ENCODE measurements at regions not wholly inside any gene's neighbourhood (a gene's known extent, or its start where the extent isn't known, plus 50 kb on each side); places are given as distances from the start of the nearest gene placed in this dataset.

GRCh38 chr13:105902396-105902795 lies 633.1 kb downstream of the EFNB2 start:
- Histone ChIP-seq H3K27ac (ENCODE audit: low read depth, low read length) (no peak overlapping the region), H3K36me3 (ENCODE audit: control insufficient read depth, insufficient read depth, low read length) (no peaks in the 10 kb centered on the region), H3K4me3 (ENCODE audit: low read length) (no peak overlapping the region), H3K9ac (ENCODE audit: extremely low read depth, low read length, poor library complexity, severe bottlenecking) (no peak overlapping the region), H3K9me3 (ENCODE audit: control insufficient read depth, low read length) (no peaks in the 10 kb centered on the region), H3K4me1 (ENCODE audit: control insufficient read depth, insufficient read depth, low read length) (no peaks in the 10 kb centered on the region), H3K27me3 (ENCODE audit: control insufficient read depth, insufficient read depth, low read length, poor library complexity, severe bottlenecking) (no peaks in the 10 kb centered on the region)
- Mint-ChIP-seq H3K9me3 (no peaks in the 10 kb centered on the region), H3K27me3 (ENCODE audit: insufficient read depth) (no peaks in the 10 kb centered on the region), H3K4me3 (no peak overlapping the region), H3K27ac (no peak overlapping the region), H3K4me1 (no peaks in the 10 kb centered on the region), H3K36me3 (ENCODE audit: low read depth) (no peaks in the 10 kb centered on the region)
- no peak for TF ChIP-seq CTCF (conservative IDR thresholded peaks at IDR 0.05)
- WGBS, 2 experiments (ENCODE audit: insufficient coverage in 1 of 2, insufficient read length in 1 of 2) = 85% methylated on average over 2 of the region's 2 CpGs; no CpG with 5 or more reads in 1 of the 2 experiments
- no peak for DNase-seq

DNA sequence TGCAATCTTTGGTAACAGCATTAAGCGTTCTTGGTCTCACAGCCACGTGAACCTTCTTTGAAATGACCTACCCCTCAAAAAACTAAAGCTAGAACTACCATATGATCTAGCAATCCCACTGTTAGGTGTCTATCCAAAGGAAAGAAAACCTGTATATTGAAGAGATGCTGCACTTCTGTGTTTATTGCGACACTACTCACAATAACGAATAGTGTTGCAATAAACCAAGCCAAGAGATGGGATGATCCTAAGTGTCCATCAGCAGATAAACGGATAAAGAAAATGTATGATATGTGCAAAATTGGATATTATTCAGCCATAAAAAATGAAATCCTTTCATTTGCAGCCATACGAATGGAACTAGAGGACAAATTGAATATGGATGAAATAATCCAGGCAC lies 637.9 kb downstream of the EFNB2 start:
- Histone ChIP-seq H3K27ac (ENCODE audit: low read depth, low read length) (no peak overlapping the region), H3K27me3 (ENCODE audit: control insufficient read depth, insufficient read depth, low read length, poor library complexity, severe bottlenecking) (no peaks in the 10 kb centered on the region), H3K4me1 (ENCODE audit: control insufficient read depth, insufficient read depth, low read length) (no peaks in the 10 kb centered on the region), H3K36me3 (ENCODE audit: control insufficient read depth, insufficient read depth, low read length) (no peaks in the 10 kb centered on the region), H3K9ac (ENCODE audit: extremely low read depth, low read length, poor library complexity, severe bottlenecking) (no peak overlapping the region), H3K4me3 (ENCODE audit: low read length) (no peak overlapping the region), H3K9me3 (ENCODE audit: control insufficient read depth, low read length) (no peaks in the 10 kb centered on the region)
- H3K36me3 Mint-ChIP-seq (ENCODE audit: low read depth) = no peaks in the 10 kb centered on the region
- H3K4me3 Mint-ChIP-seq = no peak overlapping the region
- 94 to 98% methylated on average over 4 to 6 of the region's 6 CpGs for WGBS, 2 experiments (ENCODE audit: insufficient coverage in 1 of 2, insufficient read length in 1 of 2)
- TF ChIP-seq CTCF (conservative IDR thresholded peaks at IDR 0.05) = no peak
- no peaks in the 10 kb centered on the region for H3K27me3 Mint-ChIP-seq (ENCODE audit: insufficient read depth)
- H3K9me3 Mint-ChIP-seq = no peaks in the 10 kb centered on the region
- no peak for DNase-seq
- H3K4me1 Mint-ChIP-seq = peaks cover 8% of the 10 kb centered on the region
- H3K27ac Mint-ChIP-seq = no peak overlapping the region

DNA sequence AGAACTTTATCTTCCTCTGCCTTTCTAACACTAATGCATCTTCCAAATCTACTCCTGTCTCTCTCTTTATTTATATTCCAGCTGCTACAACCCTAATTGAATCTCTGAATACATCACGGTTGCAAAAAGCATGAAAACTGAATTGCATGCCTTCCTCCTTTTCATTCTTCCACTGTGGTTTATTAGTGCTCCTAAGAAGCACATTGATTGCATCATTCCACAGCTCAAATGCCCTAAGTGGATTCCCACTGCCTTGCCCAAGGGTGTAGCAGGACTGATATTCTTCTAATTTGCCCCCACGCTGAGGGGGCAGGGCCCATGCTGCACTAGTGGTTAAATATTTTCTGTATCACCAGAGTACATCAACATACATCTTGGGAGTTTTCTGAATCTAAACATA lies 640.8 kb downstream of the EFNB2 start:
- no peak overlapping the region for H3K27ac Mint-ChIP-seq
- no peak overlapping the region for H3K27ac ChIP-seq (ENCODE audit: low read depth, low read length)

More for the DNA sequence above, 640.8 kb downstream of the EFNB2 start:
- 94% methylated on average over 2 of the region's 2 CpGs for WGBS, 2 experiments (ENCODE audit: insufficient coverage in 1 of 2, insufficient read length in 1 of 2)
- H3K9ac ChIP-seq (ENCODE audit: extremely low read depth, low read length, poor library complexity, severe bottlenecking) = no peak overlapping the region
- Mint-ChIP-seq H3K36me3 (ENCODE audit: low read depth) (no peaks in the 10 kb centered on the region), H3K4me1 (peaks cover 8% of the 10 kb centered on the region), H3K27me3 (ENCODE audit: insufficient read depth) (no peaks in the 10 kb centered on the region), H3K9me3 (peaks cover 10% of the 10 kb centered on the region), H3K4me3 (no peak overlapping the region)
- H3K36me3 ChIP-seq (ENCODE audit: control insufficient read depth, insufficient read depth, low read length) = no peaks in the 10 kb centered on the region
- DNase-seq = no peak
- no peak for TF ChIP-seq CTCF (conservative IDR thresholded peaks at IDR 0.05)
- no peaks in the 10 kb centered on the region for H3K4me1 ChIP-seq (ENCODE audit: control insufficient read depth, insufficient read depth, low read length)
- peaks cover 10% of the 10 kb centered on the region for H3K9me3 ChIP-seq (ENCODE audit: control insufficient read depth, low read length)
- H3K4me3 ChIP-seq (ENCODE audit: low read length) = no peak overlapping the region
- H3K27me3 ChIP-seq (ENCODE audit: control insufficient read depth, insufficient read depth, low read length, poor library complexity, severe bottlenecking) = no peaks in the 10 kb centered on the region

Measured in endodermal cell (in vitro differentiated cells).